Fibroblast of mammary gland (primary cell): ENCODE measurements at regions not wholly inside any gene's neighbourhood (a gene's known extent, or its start where the extent isn't known, plus 50 kb on each side); places are given as distances from the start of the nearest gene placed in this dataset.

Source experiments
- DNase-seq: peaks from one replicate; pipeline ENCODE4 v3.0.0-alpha.2; 2010; ENCODE audit warnings: low read depth
- H3K4me3 ChIP-seq: 2 replicates; pipeline ENCODE4 v1.5.1; 2011; ENCODE audit warnings: low read depth, mild to moderate bottlenecking, low read length, moderate library complexity; ENCODE audit not compliant: control insufficient read depth
- TF ChIP-seq, protein P1 (sequence below): conservative IDR thresholded peaks from 2 replicates; pipeline ENCODE4 v1.5.1; 2011; ENCODE audit warnings: low read depth, low read length, inconsistent platforms; ENCODE audit not compliant: control insufficient read depth, insufficient read depth

DNA sequence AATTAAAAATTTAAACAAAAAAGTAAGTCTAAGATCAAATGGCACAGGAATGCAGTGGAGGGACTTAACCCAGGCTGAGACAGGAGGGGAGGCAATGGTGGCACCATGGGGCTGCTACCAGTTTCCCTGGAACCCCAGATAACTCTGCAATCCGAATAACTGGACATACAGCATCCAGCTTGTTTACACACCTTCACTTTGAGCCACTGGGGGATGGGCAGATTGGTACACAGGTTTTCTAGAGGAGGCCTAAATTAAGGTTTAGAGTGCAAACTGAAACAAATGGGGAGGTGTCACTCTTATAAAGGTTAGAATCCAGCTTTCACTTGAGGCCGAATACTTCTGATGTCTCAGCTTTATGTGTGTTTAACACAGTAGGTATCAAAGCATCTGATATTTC is 189.3 kb upstream of the FN1 start:
- no peak for DNase-seq
- H3K4me3 ChIP-seq, result no peak overlapping the region
- TF ChIP-seq, protein P1, sequence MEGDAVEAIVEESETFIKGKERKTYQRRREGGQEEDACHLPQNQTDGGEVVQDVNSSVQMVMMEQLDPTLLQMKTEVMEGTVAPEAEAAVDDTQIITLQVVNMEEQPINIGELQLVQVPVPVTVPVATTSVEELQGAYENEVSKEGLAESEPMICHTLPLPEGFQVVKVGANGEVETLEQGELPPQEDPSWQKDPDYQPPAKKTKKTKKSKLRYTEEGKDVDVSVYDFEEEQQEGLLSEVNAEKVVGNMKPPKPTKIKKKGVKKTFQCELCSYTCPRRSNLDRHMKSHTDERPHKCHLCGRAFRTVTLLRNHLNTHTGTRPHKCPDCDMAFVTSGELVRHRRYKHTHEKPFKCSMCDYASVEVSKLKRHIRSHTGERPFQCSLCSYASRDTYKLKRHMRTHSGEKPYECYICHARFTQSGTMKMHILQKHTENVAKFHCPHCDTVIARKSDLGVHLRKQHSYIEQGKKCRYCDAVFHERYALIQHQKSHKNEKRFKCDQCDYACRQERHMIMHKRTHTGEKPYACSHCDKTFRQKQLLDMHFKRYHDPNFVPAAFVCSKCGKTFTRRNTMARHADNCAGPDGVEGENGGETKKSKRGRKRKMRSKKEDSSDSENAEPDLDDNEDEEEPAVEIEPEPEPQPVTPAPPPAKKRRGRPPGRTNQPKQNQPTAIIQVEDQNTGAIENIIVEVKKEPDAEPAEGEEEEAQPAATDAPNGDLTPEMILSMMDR, result no peak

DNA sequence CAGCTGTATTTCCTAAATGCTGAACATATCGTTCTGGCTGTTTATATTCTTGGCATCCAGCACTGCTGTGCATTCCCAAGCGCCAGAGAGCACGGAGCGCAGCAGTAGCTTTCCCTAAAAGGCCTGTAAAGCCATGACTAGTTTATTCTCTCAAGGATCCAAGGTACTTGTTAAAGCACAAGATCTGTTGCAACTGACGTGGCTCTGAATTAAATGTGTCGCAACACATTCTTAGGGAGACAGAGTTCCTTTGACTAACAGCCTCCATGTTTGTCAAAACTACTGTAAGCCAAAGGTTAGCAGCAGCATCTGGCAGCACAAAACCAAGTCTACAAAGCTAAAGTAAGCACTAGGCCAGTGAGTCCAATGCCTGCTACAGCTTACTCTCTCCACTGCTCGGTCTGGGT is 188.6 kb upstream of the FN1 start:
- no peak overlapping the region for H3K4me3 ChIP-seq
- DNase-seq, result peak; percentile 100
- TF ChIP-seq, protein P1, result no peak

DNA sequence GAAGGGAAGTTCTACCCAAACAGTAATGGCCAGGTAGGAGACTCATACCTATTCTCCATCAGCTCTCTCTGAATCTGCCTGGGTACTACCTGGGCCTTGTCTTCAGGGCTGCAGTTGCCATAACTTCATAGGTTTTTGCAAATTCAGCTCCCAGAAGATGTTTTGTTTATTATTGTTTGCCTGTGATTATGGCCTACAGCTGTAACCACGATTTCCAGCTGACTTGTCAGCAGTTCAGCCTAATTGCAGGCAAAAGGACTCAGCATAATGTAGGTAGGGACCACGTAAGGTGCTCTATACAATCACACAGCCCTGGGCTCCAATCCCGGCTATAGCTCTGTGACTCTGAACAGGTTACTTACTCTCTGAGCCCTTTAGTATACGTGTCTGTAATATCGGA is 187.0 kb upstream of the FN1 start:
- no peak overlapping the region for H3K4me3 ChIP-seq
- TF ChIP-seq, protein P1, result no peak
- no peak for DNase-seq

DNA sequence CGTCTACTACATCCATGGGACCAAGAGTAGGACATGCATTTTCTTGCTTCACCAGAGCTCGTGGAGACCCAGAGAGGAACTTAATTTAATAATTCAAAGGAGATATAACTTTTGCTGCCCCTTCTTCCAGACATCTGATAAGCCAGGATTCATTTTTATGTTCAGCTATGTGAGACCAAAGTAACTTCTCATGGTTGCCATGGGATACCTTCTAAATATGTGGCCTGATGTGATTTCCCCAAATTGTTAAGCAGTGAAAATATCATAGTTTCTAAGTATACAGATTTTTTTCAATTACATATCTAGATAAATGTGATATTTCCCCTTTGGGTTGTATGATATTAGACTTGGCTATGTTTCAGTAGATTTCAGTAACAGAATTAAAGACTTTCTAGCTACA is 185.5 kb upstream of the FN1 start:
- H3K4me3 ChIP-seq, result no peak overlapping the region
- TF ChIP-seq, protein P1, result no peak
- DNase-seq, result no peak

DNA sequence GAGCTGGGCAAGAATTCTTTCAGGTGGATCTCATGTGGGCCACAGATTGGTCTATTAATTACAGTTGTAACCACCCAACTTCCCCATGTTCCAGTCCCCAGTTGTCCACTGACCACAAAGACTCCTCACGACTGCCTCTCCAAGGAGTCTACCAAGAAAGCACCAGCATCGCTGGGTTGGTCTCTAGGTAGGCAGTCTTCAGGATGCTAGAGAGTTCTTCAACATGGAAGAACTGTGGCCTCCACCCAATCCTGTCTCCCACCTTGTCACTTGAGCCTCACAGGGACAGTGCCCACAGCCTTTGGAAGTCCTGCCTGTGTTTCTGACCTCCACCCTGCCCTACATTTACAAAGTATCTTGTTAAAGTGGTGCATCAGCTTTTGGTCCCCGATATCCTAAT is 184.7 kb upstream of the FN1 start:
- no peak for DNase-seq
- TF ChIP-seq, protein P1, result no peak
- H3K4me3 ChIP-seq, result no peak overlapping the region

DNA sequence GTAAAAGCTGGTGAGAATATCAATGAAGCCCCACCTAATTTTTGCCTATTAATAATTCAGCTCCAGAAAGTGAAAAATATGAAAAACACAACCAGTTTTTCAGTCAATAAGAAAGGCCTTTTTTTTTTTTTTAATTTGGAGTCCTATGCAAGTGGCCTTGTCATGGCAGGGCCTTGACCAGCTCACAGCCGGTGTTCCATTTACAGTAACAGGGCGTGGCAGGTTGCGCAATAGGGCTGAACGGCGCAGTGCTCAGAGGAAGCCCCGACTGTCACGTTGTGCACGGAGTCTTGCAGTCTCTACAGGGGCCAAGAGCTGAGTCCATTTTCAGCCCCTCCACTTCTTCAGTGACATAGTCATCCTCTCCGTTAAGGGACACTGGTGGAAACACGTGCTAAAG is 184.1 kb upstream of the FN1 start:
- H3K4me3 ChIP-seq, result no peak overlapping the region
- TF ChIP-seq, protein P1, result no peak
- no peak for DNase-seq
